Stomach (tissue), 4 donors: ENCODE measurements at regions not wholly inside any gene's neighbourhood (a gene's known extent, or its start where the extent isn't known, plus 50 kb on each side); places are given as distances from the start of the nearest gene placed in this dataset.
"Not testable (repeated sequence)": the region's sequence is repeated elsewhere in the genome, so short reads cannot be mapped to it uniquely, and the experiment has no call there.

Experiments
- CTCF ChIP-seq, 7 experiments: fragments of 450-650 bp in 4 of 7; fragments of 200-600 bp in 3 of 7; sonication (generic) in 3 of 7; IDR thresholded peaks; one replicate each; pipeline ENCODE4 v1.5.1; 2016 to 2019; ENCODE audit warnings: antibody characterized with exemption in 7 of 7, control low read depth in 2 of 7, mild to moderate bottlenecking in 1 of 7
- POLR2A ChIP-seq, 4 donors: fragments of 450-650 bp; IDR thresholded peaks; one replicate each; pipeline ENCODE4 v1.6.1; 2016; ENCODE audit warnings: antibody characterized with exemption in 4 of 4, control low read depth in 2 of 4, mild to moderate bottlenecking in 1 of 4, moderate library complexity in 1 of 4
- POLR2AphosphoS5 ChIP-seq, 3 donors: sonication (generic); formaldehyde crosslinking; IDR thresholded peaks; one replicate each; pipeline ENCODE4 v1.6.1; 2016; ENCODE audit warnings: antibody characterized with exemption in 3 of 3

- TF ChIP-seq POLR2A, CTCF, POLR2AphosphoS5 (IDR thresholded peaks at IDR 0.05): not testable (repeated sequence)
Measured at GRCh38 chr2:91527491-91528031, 2836.1 kb downstream of the RPIA start.
